ENCODE measurements at regions not wholly inside any gene's neighbourhood (a gene's known extent, or its start where the extent isn't known, plus 50 kb on each side); places are given as distances from the start of the nearest gene placed in this dataset.
"Not testable (repeated sequence)": the region's sequence is repeated elsewhere in the genome, so short reads cannot be mapped to it uniquely, and the experiment has no call there.

DNA sequence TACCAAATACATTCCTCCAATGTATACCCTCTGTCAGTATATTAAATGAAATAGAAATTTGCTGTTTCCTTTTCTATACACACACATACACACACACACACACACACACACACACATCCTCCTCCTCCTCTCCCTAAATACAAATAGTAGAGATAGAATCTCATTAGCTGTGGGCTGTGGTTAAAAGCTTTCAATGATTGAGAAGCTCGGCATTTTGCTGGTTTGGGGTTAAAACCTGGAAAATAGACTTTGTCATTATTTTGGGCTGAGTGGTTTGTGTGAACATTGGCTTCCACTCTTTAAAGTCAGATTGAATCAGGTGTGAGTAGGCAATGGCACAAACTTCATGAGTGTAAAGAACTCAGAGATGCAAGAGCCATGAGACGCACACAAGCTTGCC is 596.0 kb downstream of the XPNPEP1 start:
- H3K9me3 ChIP-seq (ENCODE audit: control insufficient read depth in 1 of 2, low read length in 2 of 2) = no peaks in the 10 kb centered on the region
- H3K27me3 ChIP-seq (ENCODE audit: control insufficient read depth in 1 of 2, insufficient read depth in 2 of 2, low read length in 2 of 2) = no peaks in the 10 kb centered on the region
- H3K4me1 ChIP-seq (ENCODE audit: control insufficient read depth in 1 of 2, insufficient read depth in 2 of 2, low read length in 2 of 2) = no peaks in the 10 kb centered on the region
- no peak overlapping the region for H3K4me3 ChIP-seq (ENCODE audit: low read depth in 1 of 2, low read length in 2 of 2)
- no peak overlapping the region for H3K27ac ChIP-seq (ENCODE audit: low read depth, low read length)
- H3K36me3 ChIP-seq (ENCODE audit: control insufficient read depth in 1 of 2, insufficient read depth in 2 of 2, low read length in 2 of 2) = no peaks in the 10 kb centered on the region
- no peak overlapping the region for H3K9ac ChIP-seq (ENCODE audit: low read depth in 1 of 2, low read length in 2 of 2)

- no peak overlapping the region for H3K4me3 ChIP-seq (ENCODE audit: low read depth in 1 of 2, low read length in 2 of 2)
- no peaks in the 10 kb centered on the region for H3K36me3 ChIP-seq (ENCODE audit: control insufficient read depth in 1 of 2, insufficient read depth in 2 of 2, low read length in 2 of 2)
- H3K9me3 ChIP-seq (ENCODE audit: control insufficient read depth in 1 of 2, low read length in 2 of 2) = no peaks in the 10 kb centered on the region
- H3K4me1 ChIP-seq (ENCODE audit: control insufficient read depth in 1 of 2, insufficient read depth in 2 of 2, low read length in 2 of 2) = no peaks in the 10 kb centered on the region
- no peak overlapping the region for H3K27ac ChIP-seq (ENCODE audit: low read depth, low read length)
- no peaks in the 10 kb centered on the region for H3K27me3 ChIP-seq (ENCODE audit: control insufficient read depth in 1 of 2, insufficient read depth in 2 of 2, low read length in 2 of 2)
- no peak overlapping the region for H3K9ac ChIP-seq (ENCODE audit: low read depth in 1 of 2, low read length in 2 of 2)
These were observed 598.6 kb downstream of the XPNPEP1 start for GRCh38 chr10:109324721-109325120.

GRCh38 chr10:109317746-109318366 is 605.5 kb downstream of the XPNPEP1 start:
- Histone ChIP-seq H3K9me3 (ENCODE audit: control insufficient read depth in 1 of 2, low read length in 2 of 2) (no peaks in the 10 kb centered on the region), H3K4me3 (ENCODE audit: low read depth in 1 of 2, low read length in 2 of 2) (no peak overlapping the region), H3K4me1 (ENCODE audit: control insufficient read depth in 1 of 2, insufficient read depth in 2 of 2, low read length in 2 of 2) (no peaks in the 10 kb centered on the region), H3K27ac (ENCODE audit: low read depth, low read length) (no peak overlapping the region), H3K27me3 (ENCODE audit: control insufficient read depth in 1 of 2, insufficient read depth in 2 of 2, low read length in 2 of 2) (no peaks in the 10 kb centered on the region), H3K9ac (ENCODE audit: low read depth in 1 of 2, low read length in 2 of 2) (no peak overlapping the region), H3K36me3 (ENCODE audit: control insufficient read depth in 1 of 2, insufficient read depth in 2 of 2, low read length in 2 of 2) (no peaks in the 10 kb centered on the region)

- not testable (repeated sequence) for H3K9me3 ChIP-seq (ENCODE audit: control insufficient read depth in 1 of 2, low read length in 2 of 2); H3K27ac ChIP-seq (ENCODE audit: low read depth, low read length); H3K4me3 ChIP-seq (ENCODE audit: low read depth in 1 of 2, low read length in 2 of 2); H3K4me1 ChIP-seq (ENCODE audit: control insufficient read depth in 1 of 2, insufficient read depth in 2 of 2, low read length in 2 of 2); H3K9ac ChIP-seq (ENCODE audit: low read depth in 1 of 2, low read length in 2 of 2); H3K36me3 ChIP-seq (ENCODE audit: control insufficient read depth in 1 of 2, insufficient read depth in 2 of 2, low read length in 2 of 2); H3K27me3 ChIP-seq (ENCODE audit: control insufficient read depth in 1 of 2, insufficient read depth in 2 of 2, low read length in 2 of 2)
These were observed 609.3 kb downstream of the XPNPEP1 start for GRCh38 chr10:109314016-109314415.

DNA sequence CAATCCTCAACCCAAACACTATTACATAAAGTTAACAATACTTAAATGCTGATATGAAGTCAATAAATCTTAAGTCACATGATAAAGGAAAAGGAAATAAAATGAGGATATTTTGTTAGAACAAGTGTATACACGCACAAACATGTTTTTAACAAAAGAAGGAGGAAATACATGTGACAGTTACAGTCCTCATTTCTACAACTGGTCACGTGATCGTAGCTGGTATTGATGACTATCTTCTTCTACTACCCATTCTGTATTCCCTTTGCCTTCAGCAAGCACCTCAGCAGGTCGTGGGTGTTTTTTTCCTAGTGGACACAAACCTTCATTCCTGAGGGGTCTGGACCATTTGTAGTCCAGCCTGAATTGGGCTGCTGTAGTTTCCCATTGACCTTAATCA is 610.8 kb downstream of the XPNPEP1 start:
- not testable (repeated sequence) for H3K4me1 ChIP-seq (ENCODE audit: control insufficient read depth in 1 of 2, insufficient read depth in 2 of 2, low read length in 2 of 2); H3K27ac ChIP-seq (ENCODE audit: low read depth, low read length); H3K9ac ChIP-seq (ENCODE audit: low read depth in 1 of 2, low read length in 2 of 2); H3K4me3 ChIP-seq (ENCODE audit: low read depth in 1 of 2, low read length in 2 of 2); H3K9me3 ChIP-seq (ENCODE audit: control insufficient read depth in 1 of 2, low read length in 2 of 2); H3K36me3 ChIP-seq (ENCODE audit: control insufficient read depth in 1 of 2, insufficient read depth in 2 of 2, low read length in 2 of 2); H3K27me3 ChIP-seq (ENCODE audit: control insufficient read depth in 1 of 2, insufficient read depth in 2 of 2, low read length in 2 of 2)

- Histone ChIP-seq H3K9ac (ENCODE audit: low read depth in 1 of 2, low read length in 2 of 2) (no peak overlapping the region), H3K27me3 (ENCODE audit: control insufficient read depth in 1 of 2, insufficient read depth in 2 of 2, low read length in 2 of 2) (no peaks in the 10 kb centered on the region), H3K4me3 (ENCODE audit: low read depth in 1 of 2, low read length in 2 of 2) (no peak overlapping the region), H3K4me1 (ENCODE audit: control insufficient read depth in 1 of 2, insufficient read depth in 2 of 2, low read length in 2 of 2) (no peaks in the 10 kb centered on the region), H3K27ac (ENCODE audit: low read depth, low read length) (no peak overlapping the region), H3K9me3 (ENCODE audit: control insufficient read depth in 1 of 2, low read length in 2 of 2) (no peaks in the 10 kb centered on the region), H3K36me3 (ENCODE audit: control insufficient read depth in 1 of 2, insufficient read depth in 2 of 2, low read length in 2 of 2) (no peaks in the 10 kb centered on the region)
These were observed 614.3 kb downstream of the XPNPEP1 start for GRCh38 chr10:109308971-109309370.

DNA sequence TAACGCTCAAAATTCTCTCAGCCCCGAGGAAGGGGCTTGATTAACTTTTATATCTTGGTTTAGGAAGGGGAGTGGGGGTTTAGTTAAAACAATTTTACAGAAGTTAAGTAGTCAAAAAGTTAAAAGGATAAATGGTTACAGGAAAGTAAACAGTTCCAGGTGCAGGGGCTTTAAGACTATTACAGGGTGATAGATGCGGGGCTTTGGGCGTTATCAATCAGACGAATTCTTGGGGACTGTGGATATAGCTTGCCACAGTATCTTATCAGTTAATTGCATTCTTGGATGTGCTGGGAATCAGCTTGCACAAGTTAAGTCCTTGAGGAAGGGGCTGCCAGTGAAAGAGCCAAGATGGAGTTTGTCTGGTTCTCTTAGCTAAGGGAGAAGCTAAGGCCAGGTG is 616.2 kb downstream of the XPNPEP1 start:
- not testable (repeated sequence) for H3K9me3 ChIP-seq (ENCODE audit: control insufficient read depth in 1 of 2, low read length in 2 of 2); H3K27ac ChIP-seq (ENCODE audit: low read depth, low read length); H3K9ac ChIP-seq (ENCODE audit: low read depth in 1 of 2, low read length in 2 of 2); H3K27me3 ChIP-seq (ENCODE audit: control insufficient read depth in 1 of 2, insufficient read depth in 2 of 2, low read length in 2 of 2); H3K4me3 ChIP-seq (ENCODE audit: low read depth in 1 of 2, low read length in 2 of 2); H3K36me3 ChIP-seq (ENCODE audit: control insufficient read depth in 1 of 2, insufficient read depth in 2 of 2, low read length in 2 of 2); H3K4me1 ChIP-seq (ENCODE audit: control insufficient read depth in 1 of 2, insufficient read depth in 2 of 2, low read length in 2 of 2)

GRCh38 chr10:109306698-109307097 is 616.6 kb downstream of the XPNPEP1 start:
- Histone ChIP-seq H3K4me3 (ENCODE audit: low read depth in 1 of 2, low read length in 2 of 2) (no peak overlapping the region), H3K36me3 (ENCODE audit: control insufficient read depth in 1 of 2, insufficient read depth in 2 of 2, low read length in 2 of 2) (no peaks in the 10 kb centered on the region), H3K9ac (ENCODE audit: low read depth in 1 of 2, low read length in 2 of 2) (no peak overlapping the region), H3K27ac (ENCODE audit: low read depth, low read length) (no peak overlapping the region), H3K4me1 (ENCODE audit: control insufficient read depth in 1 of 2, insufficient read depth in 2 of 2, low read length in 2 of 2) (no peaks in the 10 kb centered on the region), H3K27me3 (ENCODE audit: control insufficient read depth in 1 of 2, insufficient read depth in 2 of 2, low read length in 2 of 2) (no peaks in the 10 kb centered on the region), H3K9me3 (ENCODE audit: control insufficient read depth in 1 of 2, low read length in 2 of 2) (no peaks in the 10 kb centered on the region)

DNA sequence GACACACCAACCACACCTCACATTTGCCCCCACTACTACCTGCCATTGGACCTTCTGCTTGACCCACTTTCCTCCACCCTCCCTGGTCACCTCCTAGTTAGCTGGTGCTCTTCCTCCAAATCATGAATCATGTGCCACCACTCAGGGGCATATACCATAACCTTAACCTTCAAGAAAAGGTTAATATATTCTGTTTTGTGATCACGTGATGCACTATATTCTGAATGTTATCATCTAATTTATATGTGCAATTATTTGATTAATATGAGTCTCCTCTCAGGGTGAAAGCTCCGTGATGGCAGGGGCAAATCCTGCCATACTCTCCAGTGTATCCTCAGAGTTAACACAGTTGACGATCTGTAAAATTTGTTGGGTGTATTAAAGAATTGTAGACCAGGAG is 635.5 kb downstream of the XPNPEP1 start:
- no peak overlapping the region for H3K4me3 ChIP-seq (ENCODE audit: low read depth in 1 of 2, low read length in 2 of 2)
- H3K36me3 ChIP-seq (ENCODE audit: control insufficient read depth in 1 of 2, insufficient read depth in 2 of 2, low read length in 2 of 2) = no peaks in the 10 kb centered on the region
- H3K27ac ChIP-seq (ENCODE audit: low read depth, low read length) = no peak overlapping the region
- H3K9me3 ChIP-seq (ENCODE audit: control insufficient read depth in 1 of 2, low read length in 2 of 2) = no peaks in the 10 kb centered on the region
- no peak overlapping the region for H3K9ac ChIP-seq (ENCODE audit: low read depth in 1 of 2, low read length in 2 of 2)
- H3K4me1 ChIP-seq (ENCODE audit: control insufficient read depth in 1 of 2, insufficient read depth in 2 of 2, low read length in 2 of 2) = no peaks in the 10 kb centered on the region
- no peaks in the 10 kb centered on the region for H3K27me3 ChIP-seq (ENCODE audit: control insufficient read depth in 1 of 2, insufficient read depth in 2 of 2, low read length in 2 of 2)

GRCh38 chr10:109282510-109282909 is 640.8 kb downstream of the XPNPEP1 start:
- Histone ChIP-seq H3K9ac (ENCODE audit: low read depth in 1 of 2, low read length in 2 of 2) (no peak overlapping the region), H3K4me1 (ENCODE audit: control insufficient read depth in 1 of 2, insufficient read depth in 2 of 2, low read length in 2 of 2) (no peaks in the 10 kb centered on the region), H3K36me3 (ENCODE audit: control insufficient read depth in 1 of 2, insufficient read depth in 2 of 2, low read length in 2 of 2) (no peaks in the 10 kb centered on the region), H3K27me3 (ENCODE audit: control insufficient read depth in 1 of 2, insufficient read depth in 2 of 2, low read length in 2 of 2) (no peaks in the 10 kb centered on the region), H3K27ac (ENCODE audit: low read depth, low read length) (no peak overlapping the region), H3K9me3 (ENCODE audit: control insufficient read depth in 1 of 2, low read length in 2 of 2) (no peaks in the 10 kb centered on the region), H3K4me3 (ENCODE audit: low read depth in 1 of 2, low read length in 2 of 2) (no peak overlapping the region)

- Histone ChIP-seq H3K27ac (ENCODE audit: low read depth, low read length) (no peak overlapping the region), H3K4me3 (ENCODE audit: low read depth in 1 of 2, low read length in 2 of 2) (no peak overlapping the region), H3K9ac (ENCODE audit: low read depth in 1 of 2, low read length in 2 of 2) (no peak overlapping the region), H3K36me3 (ENCODE audit: control insufficient read depth in 1 of 2, insufficient read depth in 2 of 2, low read length in 2 of 2) (no peaks in the 10 kb centered on the region), H3K9me3 (ENCODE audit: control insufficient read depth in 1 of 2, low read length in 2 of 2) (no peaks in the 10 kb centered on the region), H3K27me3 (ENCODE audit: control insufficient read depth in 1 of 2, insufficient read depth in 2 of 2, low read length in 2 of 2) (no peaks in the 10 kb centered on the region), H3K4me1 (ENCODE audit: control insufficient read depth in 1 of 2, insufficient read depth in 2 of 2, low read length in 2 of 2) (no peaks in the 10 kb centered on the region)
These were observed 642.0 kb downstream of the XPNPEP1 start for GRCh38 chr10:109281347-109281746.

All from duodenal mucosa (tissue), 2 donors.